ENCODE measurements at regions not wholly inside any gene's neighbourhood (a gene's known extent, or its start where the extent isn't known, plus 50 kb on each side); places are given as distances from the start of the nearest gene placed in this dataset.

DNA sequence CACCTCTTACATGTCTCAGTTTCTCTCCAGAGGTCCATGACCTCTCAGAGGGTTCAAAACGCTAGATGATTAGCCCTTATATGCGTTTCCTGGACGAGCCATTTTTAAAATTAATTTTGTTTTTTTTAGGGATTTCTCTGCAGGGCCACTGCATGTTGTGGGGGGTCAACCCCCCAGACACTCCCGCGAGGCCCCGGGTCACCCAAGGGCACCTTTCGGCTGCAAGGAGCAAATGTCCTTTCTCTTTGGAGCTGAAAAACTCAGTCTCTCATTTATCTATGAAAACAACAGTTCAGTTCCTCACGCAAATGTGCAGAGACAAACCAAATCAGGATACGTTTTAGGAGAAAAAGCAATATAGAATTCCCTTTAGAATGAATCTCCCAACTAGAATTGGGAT, 944.3 kb upstream of the SEMA6D start:
- Histone ChIP-seq H3K27me3 (ENCODE audit: control insufficient read depth in 4 of 4, insufficient read depth in 4 of 4, low read length in 3 of 4) (no peaks in the 10 kb centered on the region), H3K27ac (ENCODE audit: low read depth in 1 of 2, low read length in 2 of 2) (no peak overlapping the region), H3K9ac (ENCODE audit: low read depth in 1 of 2, low read length in 2 of 2) (no peak overlapping the region), H3K4me3 (ENCODE audit: low read depth in 1 of 3, low read length in 3 of 3) (no peak overlapping the region), H3K4me1 (ENCODE audit: control insufficient read depth in 4 of 4, insufficient read depth in 4 of 4, low read length in 3 of 4) (no peaks in the 10 kb centered on the region), H3K9me3 (ENCODE audit: control insufficient read depth in 4 of 4, low read length in 3 of 4) (peaks cover 0 to 6% (median 5%) of the 10 kb centered on the region in 4 donors), H3K36me3 (ENCODE audit: control insufficient read depth in 4 of 4, insufficient read depth in 3 of 4, low read depth in 1 of 4, low read length in 3 of 4) (no peaks in the 10 kb centered on the region)
- 83% methylated on average over 9 of the region's 9 CpGs for WGBS
- DNase-seq (ENCODE audit: low spot score) = no peak
- no peak for TF ChIP-seq RAD21 (IDR thresholded peaks at IDR 0.05)
- no peak for TF ChIP-seq SP1 (IDR thresholded peaks at IDR 0.05)
- TF ChIP-seq JUND (IDR thresholded peaks at IDR 0.05) = no peak
- TF ChIP-seq NR2F2 (IDR thresholded peaks at IDR 0.05) = no peak
- no peak for TF ChIP-seq FOXA2 (IDR thresholded peaks at IDR 0.05)

DNA sequence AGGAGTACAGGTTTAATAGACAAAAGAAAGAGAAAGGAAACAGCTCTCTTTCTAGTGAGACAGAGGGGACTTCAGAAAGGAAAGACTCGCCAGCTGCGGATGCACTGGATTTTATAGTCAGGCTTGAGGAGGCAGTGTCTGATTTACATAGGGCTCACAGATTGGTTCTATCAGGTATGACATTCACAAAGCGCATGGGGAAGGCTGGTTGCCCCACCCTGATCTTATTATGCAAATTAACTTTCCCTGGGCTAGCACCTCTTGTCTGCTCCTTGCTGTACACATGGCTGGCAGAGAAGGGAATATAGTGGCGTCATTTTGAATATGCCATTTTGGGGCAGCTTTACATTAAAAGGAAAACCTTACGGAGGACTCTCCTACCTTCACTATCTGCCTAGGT, 938.4 kb upstream of the SEMA6D start:
- no peak overlapping the region for H3K27ac ChIP-seq (ENCODE audit: low read depth in 1 of 2, low read length in 2 of 2)
- no peaks in the 10 kb centered on the region for H3K4me1 ChIP-seq (ENCODE audit: control insufficient read depth in 4 of 4, insufficient read depth in 4 of 4, low read length in 3 of 4)
- H3K27me3 ChIP-seq (ENCODE audit: control insufficient read depth in 4 of 4, insufficient read depth in 4 of 4, low read length in 3 of 4) = peaks cover 0 to 2% (median 0%) of the 10 kb centered on the region in 4 donors
- no peaks in the 10 kb centered on the region for H3K9me3 ChIP-seq (ENCODE audit: control insufficient read depth in 4 of 4, low read length in 3 of 4)
- 81% methylated on average over 5 of the region's 5 CpGs for WGBS
- TF ChIP-seq JUND (IDR thresholded peaks at IDR 0.05) (no peak), SP1 (IDR thresholded peaks at IDR 0.05) (no peak), YY1 (IDR thresholded peaks at IDR 0.05) (no peak), RXRA (IDR thresholded peaks at IDR 0.05) (no peak), FOXA1 (IDR thresholded peaks at IDR 0.05) (no peak), NR2F2 (IDR thresholded peaks at IDR 0.05) (no peak), EGR1 (IDR thresholded peaks at IDR 0.05; ENCODE audit: low read depth in 2 of 2) (no peak), RAD21 (IDR thresholded peaks at IDR 0.05) (no peak), TAF1 (conservative IDR thresholded peaks at IDR 0.05) (no peak), FOXA2 (IDR thresholded peaks at IDR 0.05) (no peak), HNF4A (conservative IDR thresholded peaks at IDR 0.05) (no peak)
- TF ChIP-seq, protein P1, sequence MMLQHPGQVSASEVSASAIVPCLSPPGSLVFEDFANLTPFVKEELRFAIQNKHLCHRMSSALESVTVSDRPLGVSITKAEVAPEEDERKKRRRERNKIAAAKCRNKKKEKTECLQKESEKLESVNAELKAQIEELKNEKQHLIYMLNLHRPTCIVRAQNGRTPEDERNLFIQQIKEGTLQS (IDR thresholded peaks at IDR 0.05) = no peak
- TF ChIP-seq, protein P2, sequence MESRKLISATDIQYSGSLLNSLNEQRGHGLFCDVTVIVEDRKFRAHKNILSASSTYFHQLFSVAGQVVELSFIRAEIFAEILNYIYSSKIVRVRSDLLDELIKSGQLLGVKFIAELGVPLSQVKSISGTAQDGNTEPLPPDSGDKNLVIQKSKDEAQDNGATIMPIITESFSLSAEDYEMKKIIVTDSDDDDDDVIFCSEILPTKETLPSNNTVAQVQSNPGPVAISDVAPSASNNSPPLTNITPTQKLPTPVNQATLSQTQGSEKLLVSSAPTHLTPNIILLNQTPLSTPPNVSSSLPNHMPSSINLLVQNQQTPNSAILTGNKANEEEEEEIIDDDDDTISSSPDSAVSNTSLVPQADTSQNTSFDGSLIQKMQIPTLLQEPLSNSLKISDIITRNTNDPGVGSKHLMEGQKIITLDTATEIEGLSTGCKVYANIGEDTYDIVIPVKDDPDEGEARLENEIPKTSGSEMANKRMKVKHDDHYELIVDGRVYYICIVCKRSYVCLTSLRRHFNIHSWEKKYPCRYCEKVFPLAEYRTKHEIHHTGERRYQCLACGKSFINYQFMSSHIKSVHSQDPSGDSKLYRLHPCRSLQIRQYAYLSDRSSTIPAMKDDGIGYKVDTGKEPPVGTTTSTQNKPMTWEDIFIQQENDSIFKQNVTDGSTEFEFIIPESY (IDR thresholded peaks at IDR 0.05) = no peak
- TF ChIP-seq, protein P3, sequence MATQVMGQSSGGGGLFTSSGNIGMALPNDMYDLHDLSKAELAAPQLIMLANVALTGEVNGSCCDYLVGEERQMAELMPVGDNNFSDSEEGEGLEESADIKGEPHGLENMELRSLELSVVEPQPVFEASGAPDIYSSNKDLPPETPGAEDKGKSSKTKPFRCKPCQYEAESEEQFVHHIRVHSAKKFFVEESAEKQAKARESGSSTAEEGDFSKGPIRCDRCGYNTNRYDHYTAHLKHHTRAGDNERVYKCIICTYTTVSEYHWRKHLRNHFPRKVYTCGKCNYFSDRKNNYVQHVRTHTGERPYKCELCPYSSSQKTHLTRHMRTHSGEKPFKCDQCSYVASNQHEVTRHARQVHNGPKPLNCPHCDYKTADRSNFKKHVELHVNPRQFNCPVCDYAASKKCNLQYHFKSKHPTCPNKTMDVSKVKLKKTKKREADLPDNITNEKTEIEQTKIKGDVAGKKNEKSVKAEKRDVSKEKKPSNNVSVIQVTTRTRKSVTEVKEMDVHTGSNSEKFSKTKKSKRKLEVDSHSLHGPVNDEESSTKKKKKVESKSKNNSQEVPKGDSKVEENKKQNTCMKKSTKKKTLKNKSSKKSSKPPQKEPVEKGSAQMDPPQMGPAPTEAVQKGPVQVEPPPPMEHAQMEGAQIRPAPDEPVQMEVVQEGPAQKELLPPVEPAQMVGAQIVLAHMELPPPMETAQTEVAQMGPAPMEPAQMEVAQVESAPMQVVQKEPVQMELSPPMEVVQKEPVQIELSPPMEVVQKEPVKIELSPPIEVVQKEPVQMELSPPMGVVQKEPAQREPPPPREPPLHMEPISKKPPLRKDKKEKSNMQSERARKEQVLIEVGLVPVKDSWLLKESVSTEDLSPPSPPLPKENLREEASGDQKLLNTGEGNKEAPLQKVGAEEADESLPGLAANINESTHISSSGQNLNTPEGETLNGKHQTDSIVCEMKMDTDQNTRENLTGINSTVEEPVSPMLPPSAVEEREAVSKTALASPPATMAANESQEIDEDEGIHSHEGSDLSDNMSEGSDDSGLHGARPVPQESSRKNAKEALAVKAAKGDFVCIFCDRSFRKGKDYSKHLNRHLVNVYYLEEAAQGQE (IDR thresholded peaks at IDR 0.05) = no peak
- no peak overlapping the region for H3K9ac ChIP-seq (ENCODE audit: low read depth in 1 of 2, low read length in 2 of 2)
- DNase-seq (ENCODE audit: low spot score) = no peak
- H3K4me3 ChIP-seq (ENCODE audit: low read depth in 1 of 3, low read length in 3 of 3) = no peak overlapping the region
- H3K36me3 ChIP-seq (ENCODE audit: control insufficient read depth in 4 of 4, insufficient read depth in 3 of 4, low read depth in 1 of 4, low read length in 3 of 4) = no peaks in the 10 kb centered on the region
